SK-N-SH (cell line): ENCODE measurements at regions not wholly inside any gene's neighbourhood (a gene's known extent, or its start where the extent isn't known, plus 50 kb on each side); places are given as distances from the start of the nearest gene placed in this dataset.

ENCODE experiments used
- CTCF ChIA-PET: fragments of 300-600, 350-600 bp; formaldehyde crosslinking; extraction: SDS; loops from one replicate; lab custom pipeline; 2021; lab: Yijun Ruan, JAX
- POLR2A ChIA-PET: fragments of 350-600 bp; sonication (Branson Sonifier 250); formaldehyde crosslinking; extraction: SDS; loops from one replicate; lab custom pipeline; 2020; ENCODE audit warnings: antibody characterized with exemption, inconsistent platforms; lab: Yijun Ruan, JAX
- DNase-seq: peaks from one replicate; pipeline ENCODE4 v3.0.0; 2012
- H2AFZ ChIP-seq: fragments of 200-600 bp; sonication (generic); 2 replicates; pipeline ENCODE4 v1.8.1; 2016; ENCODE audit warnings: antibody characterized with exemption, mild to moderate bottlenecking, low read depth
- H3F3A ChIP-seq: fragments of 200-600 bp; sonication (generic); replicated peaks from 2 replicates; pipeline ENCODE3; 2016; ENCODE audit warnings: antibody characterized with exemption, mild to moderate bottlenecking; ENCODE audit not compliant: insufficient read depth
- H3K27ac ChIP-seq, 2 experiments: fragments of 200-500 bp in 1 of 2; fragments of 200-600 bp in 1 of 2; sonication (Bioruptor generic) in 1 of 2; sonication (generic), shearing (Covaris generic) in 1 of 2; 2 replicates each; pipeline versions ENCODE4 v1.5.1 to v1.6.1; 2014 to 2016; ENCODE audit warnings: low read depth in 2 of 2, inconsistent platforms in 1 of 2, low read length in 1 of 2, mild to moderate bottlenecking in 1 of 2, mixed read lengths in 1 of 2
- H3K27me3 ChIP-seq: fragments of 200-600 bp; sonication (generic), shearing (Covaris generic); 2 replicates; pipeline ENCODE4 v1.6.1; 2016; ENCODE audit warnings: mixed run types; ENCODE audit not compliant: insufficient read depth
- H3K36me3 ChIP-seq, 2 experiments: fragments of 200-500 bp in 1 of 2; fragments of 200-600 bp in 1 of 2; sonication (Bioruptor generic) in 1 of 2; sonication (generic) in 1 of 2; replicated peaks in 1 of 2; 2 replicates each; pipeline versions ENCODE3 to v1.5.1; 2014 to 2016; ENCODE audit warnings: low read length in 1 of 2, mild to moderate bottlenecking in 1 of 2; ENCODE audit not compliant: insufficient read depth in 2 of 2, control insufficient read depth in 1 of 2
- H3K4me1 ChIP-seq, 2 experiments: fragments of 200-500 bp in 1 of 2; fragments of 200-600 bp in 1 of 2; sonication (Bioruptor generic) in 1 of 2; sonication (generic), shearing (Covaris generic) in 1 of 2; 2 replicates each; pipeline versions ENCODE4 v1.5.1 to v1.6.1; 2014 to 2016; ENCODE audit warnings: low read depth in 1 of 2, low read length in 1 of 2, mixed run types in 1 of 2; ENCODE audit not compliant: insufficient read depth in 2 of 2, control insufficient read depth in 1 of 2
- H3K4me2 ChIP-seq: fragments of 200-600 bp; sonication (generic), shearing (Covaris generic); 2 replicates; pipeline ENCODE4 v1.6.1; 2017; ENCODE audit warnings: mixed run types
- H3K4me3 ChIP-seq, 2 experiments: fragments of 200-500 bp in 1 of 2; fragments of 200-600 bp in 1 of 2; sonication (Bioruptor generic) in 1 of 2; sonication (generic), shearing (Covaris generic) in 1 of 2; 2 replicates each; pipeline versions ENCODE4 v1.5.1 to v1.8.1; 2014 to 2016; ENCODE audit warnings: low read depth in 2 of 2, inconsistent platforms in 1 of 2, low read length in 1 of 2, mild to moderate bottlenecking in 1 of 2, mixed read lengths in 1 of 2, moderate library complexity in 1 of 2
- H3K79me2 ChIP-seq: fragments of 200-600 bp; sonication (generic); 2 replicates; pipeline ENCODE4 v1.8.1; 2017; ENCODE audit warnings: mild to moderate bottlenecking; ENCODE audit not compliant: insufficient read depth
- H3K9ac ChIP-seq: fragments of 200-600 bp; sonication (generic); 2 replicates; pipeline ENCODE4 v1.6.1; 2017; ENCODE audit warnings: mixed run types
- H3K9me2 ChIP-seq: fragments of 200-600 bp; sonication (generic); 2 replicates; pipeline ENCODE4 v1.6.1; 2017; ENCODE audit warnings: mixed run types
- H3K9me3 ChIP-seq: fragments of 200-600 bp; sonication (generic); 2 replicates; pipeline ENCODE4 v1.6.1; 2017; ENCODE audit warnings: mixed run types, mild to moderate bottlenecking, moderate library complexity
- H4K20me1 ChIP-seq: fragments of 200-600 bp; sonication (generic); 2 replicates; pipeline ENCODE4 v1.6.1; 2017; ENCODE audit warnings: mild to moderate bottlenecking, mixed run types; ENCODE audit not compliant: insufficient read depth
- CHD2 ChIP-seq: fragments of 150-350 bp; IDR thresholded peaks from 2 replicates; pipeline ENCODE4 v1.6.1; 2018; ENCODE audit warnings: low read length; ENCODE audit not compliant: partially characterized antibody
- ELF1 ChIP-seq: IDR thresholded peaks from 2 replicates; pipeline ENCODE4 v1.4.0; 2012
- EP300 ChIP-seq, 2 experiments: IDR thresholded peaks; 2 replicates each; pipeline versions ENCODE4 v1.4.0 to v1.6.1; 2012; ENCODE audit warnings: borderline replicate concordance in 1 of 2, low read depth in 1 of 2, low read length in 1 of 2
- FOXM1 ChIP-seq: IDR thresholded peaks from 2 replicates; pipeline ENCODE4 v1.4.0; 2012; ENCODE audit warnings: low read depth, mild to moderate bottlenecking
- MXI1 ChIP-seq: IDR thresholded peaks from 2 replicates; pipeline ENCODE4 v1.6.1; 2012; ENCODE audit warnings: mild to moderate bottlenecking, low read depth, low read length, improper control_type of control experiment
- RAD21 ChIP-seq: IDR thresholded peaks from 2 replicates; pipeline ENCODE4 v1.6.1; 2012; ENCODE audit warnings: mild to moderate bottlenecking, low read length
- REST ChIP-seq: IDR thresholded peaks from 2 replicates; pipeline ENCODE4 v1.6.1; 2012; ENCODE audit warnings: mild to moderate bottlenecking, low read depth, low read length, moderate library complexity
- RFX5 ChIP-seq: IDR thresholded peaks from 2 replicates; pipeline ENCODE4 v1.6.1; 2012; ENCODE audit warnings: mild to moderate bottlenecking, improper control_type of control experiment, low read length
- SMC3 ChIP-seq: IDR thresholded peaks from 2 replicates; pipeline ENCODE4 v1.6.1; 2012; ENCODE audit warnings: low read depth, low read length, improper control_type of control experiment
- TAF1 ChIP-seq: IDR thresholded peaks from 2 replicates; pipeline ENCODE4 v1.6.1; 2012; ENCODE audit warnings: low read depth, mild to moderate bottlenecking, low read length, moderate library complexity, borderline replicate concordance
- TCF12 ChIP-seq: IDR thresholded peaks from 2 replicates; pipeline ENCODE4 v1.4.0; 2012
- ZBTB33 ChIP-seq: IDR thresholded peaks from 2 replicates; pipeline ENCODE4 v1.4.0; 2012; ENCODE audit warnings: low read depth, borderline replicate concordance
- WGBS: methylation state at CpG from one replicate; pipeline ENCODE4 v1.1.6; 2017; ENCODE audit warnings: low lambda C conversion rate; 5-methylcytosine and 5-hydroxymethylcytosine counted together

- H3K27me3 ChIP-seq: no peaks in the 10 kb centered on the region
- no peaks in the 10 kb centered on the region for H3K9me3 ChIP-seq
- H3K9me2 ChIP-seq: no peaks in the 10 kb centered on the region
- H2AFZ ChIP-seq: no peak overlapping the region
- peaks cover 0 to 9% of the 10 kb centered on the region in 2 experiments; a peak in 2 of 4 replicates for H3K4me1 ChIP-seq
- H3K36me3 ChIP-seq: no peaks in the 10 kb centered on the region
- POLR2A ChIA-PET: no interaction called here
- no peak for DNase-seq
- no peak overlapping the region for H3K4me3 ChIP-seq
- H3K79me2 ChIP-seq: no peaks in the 10 kb centered on the region
- 84% methylated on average over 2 of the region's 2 CpGs for WGBS
- no peak overlapping the region for H3K4me2 ChIP-seq
- H3F3A ChIP-seq: no peaks in the 10 kb centered on the region
- H3K9ac ChIP-seq: no peak overlapping the region
- no peak overlapping the region for H3K27ac ChIP-seq
- TF ChIP-seq FOXM1 (no peak), MXI1 (no peak), SMC3 (no peak), ELF1 (no peak), TCF12 (no peak), RAD21 (no peak), CHD2 (no peak), REST (no peak), TAF1 (no peak), ZBTB33 (no peak)
- TF ChIP-seq, all 33 proteins: peak for 0
- H4K20me1 ChIP-seq: no peaks in the 10 kb centered on the region
- CTCF ChIA-PET: no interaction called here
These were observed 121.1 kb downstream of the HDGFL1 start for GRCh38 chr6:22690446-22690845.

GRCh38 chr6:22694092-22694724 is 124.8 kb downstream of the HDGFL1 start:
- no peak overlapping the region for H3K9ac ChIP-seq
- TF ChIP-seq SMC3: no peak
- peak in 1 of 2 experiments; percentile 74; a peak in 1 of 4 replicates for TF ChIP-seq EP300 (IDR thresholded peaks at IDR 0.05; ENCODE audit: borderline replicate concordance in 1 of 2, low read depth in 1 of 2, low read length in 1 of 2)
- no peak for TF ChIP-seq RFX5
- peak; percentile 13; the same call in 1 of the 2 replicates for TF ChIP-seq RAD21
- TF ChIP-seq TCF12: 0 out of 2 replicates have a peak, but pooled peaks have one; percentile 9
- DNase-seq: no peak
- no peaks in the 10 kb centered on the region for H3K27me3 ChIP-seq
- ChIA-PET POLR2A (no interaction called here), CTCF (interaction anchor here (1.3 kb wide), 1 partner anchor 752 kb away, joined by 4 read pairs; no protein-coding TSS in a partner anchor)
- H3K9me3 ChIP-seq: no peaks in the 10 kb centered on the region
- WGBS: 6% methylated on average over 1 of the region's 1 CpG
- peaks cover 0 to 9% of the 10 kb centered on the region in 2 experiments; a peak in 2 of 4 replicates for H3K4me1 ChIP-seq
- no peak overlapping the region for H2AFZ ChIP-seq
- H3K4me3 ChIP-seq: no peak overlapping the region
- no peaks in the 10 kb centered on the region for H4K20me1 ChIP-seq
- no peaks in the 10 kb centered on the region for H3K79me2 ChIP-seq
- peak overlapping the region in 1 of 2 experiments; percentile 58; a peak in 2 of 4 replicates for H3K27ac ChIP-seq
- H3F3A ChIP-seq: no peaks in the 10 kb centered on the region
- H3K4me2 ChIP-seq: no peak overlapping the region
- no peaks in the 10 kb centered on the region for H3K9me2 ChIP-seq
- H3K36me3 ChIP-seq: no peaks in the 10 kb centered on the region
